ENCODE measurements at regions not wholly inside any gene's neighbourhood (a gene's known extent, or its start where the extent isn't known, plus 50 kb on each side); places are given as distances from the start of the nearest gene placed in this dataset.

GRCh38 chr1:195594322-195594721 lies 1013.9 kb downstream of the KCNT2 start:
- no peak for TF ChIP-seq CTCF (IDR thresholded peaks at IDR 0.05; ENCODE audit: borderline replicate concordance, insufficient read depth, low read depth, low read length)

GRCh38 chr1:195591917-195592672 lies 1016.1 kb downstream of the KCNT2 start:
- no peak for TF ChIP-seq CTCF (IDR thresholded peaks at IDR 0.05; ENCODE audit: borderline replicate concordance, insufficient read depth, low read depth, low read length)
- H3K4me3 ChIP-seq (ENCODE audit: low read depth, low read length): no peak overlapping the region

More at GRCh38 chr1:195594322-195594721, 1013.9 kb downstream of the KCNT2 start:
- H3K4me3 ChIP-seq (ENCODE audit: low read depth, low read length): no peak overlapping the region

GRCh38 chr1:195590649-195591048 lies 1017.6 kb downstream of the KCNT2 start:
- no peak overlapping the region for H3K4me3 ChIP-seq (ENCODE audit: low read depth, low read length)
- no peak for TF ChIP-seq CTCF (IDR thresholded peaks at IDR 0.05; ENCODE audit: borderline replicate concordance, insufficient read depth, low read depth, low read length)

- no peak overlapping the region for H3K4me3 ChIP-seq (ENCODE audit: low read depth, low read length)
- 0 out of 2 replicates have a peak, but pooled peaks have one; percentile 6 for TF ChIP-seq CTCF (IDR thresholded peaks at IDR 0.05; ENCODE audit: borderline replicate concordance, insufficient read depth, low read depth, low read length)
Observed at GRCh38 chr1:195584870-195585624, 1023.2 kb downstream of the KCNT2 start.

GRCh38 chr1:195580988-195581387 lies 1027.3 kb downstream of the KCNT2 start:
- no peak overlapping the region for H3K4me3 ChIP-seq (ENCODE audit: low read depth, low read length)
- TF ChIP-seq CTCF (IDR thresholded peaks at IDR 0.05; ENCODE audit: borderline replicate concordance, insufficient read depth, low read depth, low read length): no peak

GRCh38 chr1:195577748-195578147 lies 1030.5 kb downstream of the KCNT2 start:
- TF ChIP-seq CTCF (IDR thresholded peaks at IDR 0.05; ENCODE audit: borderline replicate concordance, insufficient read depth, low read depth, low read length): no peak
- no peak overlapping the region for H3K4me3 ChIP-seq (ENCODE audit: low read depth, low read length)

All from GM12875 (cell line).